ENCODE measurements at regions not wholly inside any gene's neighbourhood (a gene's known extent, or its start where the extent isn't known, plus 50 kb on each side); places are given as distances from the start of the nearest gene placed in this dataset.
A peak's percentile ranks its signal among the peaks of the same experiment; 100 is the strongest.

GRCh38 chr6:112980676-112981075, 633.5 kb downstream of the RFPL4B start:
- no peak overlapping the region for H3K4me3 ChIP-seq
- no peaks in the 10 kb centered on the region for H3K27me3 ChIP-seq
- DNase-seq (ENCODE audit: low read depth in 1 of 2, low spot score in 1 of 2) = no peak
- no peaks in the 10 kb centered on the region for H3K9me3 ChIP-seq (ENCODE audit: low read depth)
- no peak for TF ChIP-seq CTCF (IDR thresholded peaks at IDR 0.05; ENCODE audit: low read depth, low read length)
- H3K36me3 ChIP-seq = no peaks in the 10 kb centered on the region
- peaks cover 3% of the 10 kb centered on the region for H3K4me1 ChIP-seq (ENCODE audit: low read depth)
- no peak overlapping the region for H3K27ac ChIP-seq

- no peak for TF ChIP-seq CTCF (IDR thresholded peaks at IDR 0.05; ENCODE audit: low read depth, low read length)
- no peaks in the 10 kb centered on the region for H3K9me3 ChIP-seq (ENCODE audit: low read depth)
- no peaks in the 10 kb centered on the region for H3K36me3 ChIP-seq
- no peak overlapping the region for H3K27ac ChIP-seq
- peaks cover 3% of the 10 kb centered on the region for H3K4me1 ChIP-seq (ENCODE audit: low read depth)
- DNase-seq (ENCODE audit: low read depth in 1 of 2, low spot score in 1 of 2) = peak in 1 of 2 donors; percentile 21
- H3K27me3 ChIP-seq = no peaks in the 10 kb centered on the region
- no peak overlapping the region for H3K4me3 ChIP-seq
These were observed 636.7 kb downstream of the RFPL4B start for GRCh38 chr6:112983713-112984261.

GRCh38 chr6:112984899-112985298, 637.8 kb downstream of the RFPL4B start:
- peaks cover 3% of the 10 kb centered on the region for H3K4me1 ChIP-seq (ENCODE audit: low read depth)
- H3K27ac ChIP-seq = no peak overlapping the region
- H3K4me3 ChIP-seq = no peak overlapping the region
- H3K9me3 ChIP-seq (ENCODE audit: low read depth) = no peaks in the 10 kb centered on the region
- no peak for DNase-seq (ENCODE audit: low read depth in 1 of 2, low spot score in 1 of 2)
- TF ChIP-seq CTCF (IDR thresholded peaks at IDR 0.05; ENCODE audit: low read depth, low read length) = no peak
- no peaks in the 10 kb centered on the region for H3K36me3 ChIP-seq
- H3K27me3 ChIP-seq = no peaks in the 10 kb centered on the region

- H3K27me3 ChIP-seq = no peaks in the 10 kb centered on the region
- peaks cover 3% of the 10 kb centered on the region for H3K4me1 ChIP-seq (ENCODE audit: low read depth)
- no peak overlapping the region for H3K27ac ChIP-seq
- H3K9me3 ChIP-seq (ENCODE audit: low read depth) = no peaks in the 10 kb centered on the region
- TF ChIP-seq CTCF (IDR thresholded peaks at IDR 0.05; ENCODE audit: low read depth, low read length) = no peak
- no peak for DNase-seq (ENCODE audit: low read depth in 1 of 2, low spot score in 1 of 2)
- no peak overlapping the region for H3K4me3 ChIP-seq
- no peaks in the 10 kb centered on the region for H3K36me3 ChIP-seq
These were observed 639.2 kb downstream of the RFPL4B start for GRCh38 chr6:112986321-112986720.

GRCh38 chr6:112988748-112989147, 641.6 kb downstream of the RFPL4B start:
- H3K4me1 ChIP-seq (ENCODE audit: low read depth) = no peaks in the 10 kb centered on the region
- no peak for TF ChIP-seq CTCF (IDR thresholded peaks at IDR 0.05; ENCODE audit: low read depth, low read length)
- H3K9me3 ChIP-seq (ENCODE audit: low read depth) = no peaks in the 10 kb centered on the region
- H3K36me3 ChIP-seq = no peaks in the 10 kb centered on the region
- H3K27me3 ChIP-seq = no peaks in the 10 kb centered on the region
- no peak overlapping the region for H3K27ac ChIP-seq
- H3K4me3 ChIP-seq = no peak overlapping the region
- DNase-seq (ENCODE audit: low read depth in 1 of 2, low spot score in 1 of 2) = no peak

- TF ChIP-seq CTCF (IDR thresholded peaks at IDR 0.05; ENCODE audit: low read depth, low read length) = no peak
- H3K9me3 ChIP-seq (ENCODE audit: low read depth) = no peaks in the 10 kb centered on the region
- H3K27me3 ChIP-seq = no peaks in the 10 kb centered on the region
- H3K27ac ChIP-seq = no peak overlapping the region
- H3K4me1 ChIP-seq (ENCODE audit: low read depth) = no peaks in the 10 kb centered on the region
- no peaks in the 10 kb centered on the region for H3K36me3 ChIP-seq
- no peak overlapping the region for H3K4me3 ChIP-seq
- no peak for DNase-seq (ENCODE audit: low read depth in 1 of 2, low spot score in 1 of 2)
These were observed 643.8 kb downstream of the RFPL4B start for GRCh38 chr6:112990971-112991370.
